Heart left ventricle (tissue), 13 donors: ENCODE measurements at regions not wholly inside any gene's neighbourhood (a gene's known extent, or its start where the extent isn't known, plus 50 kb on each side); places are given as distances from the start of the nearest gene placed in this dataset.

Experiments used
- POLR2A ChIP-seq, 2 donors: fragments of 450-650 bp; IDR thresholded peaks; one replicate each; pipeline ENCODE4 v1.6.1; 2017; ENCODE audit warnings: antibody characterized with exemption in 2 of 2, mild to moderate bottlenecking in 2 of 2, moderate library complexity in 2 of 2
- TF ChIP-seq, protein P1 (sequence below), 12 donors: fragments of 200-600 bp; sonication (generic) in 4 of 12; IDR thresholded peaks; one replicate each; pipeline versions ENCODE4 v1.5.0 to v1.8.0; 2018 to 2022; ENCODE audit warnings: antibody characterized with exemption in 12 of 12, mild to moderate bottlenecking in 5 of 12
- donor health status: ischemic (EF 13 %, LVEDD 7.1; RV severe dilation, severe dysfunction).
- donor health status: DM: no; HTN: yes; CAD: no.
- donor health status: DM: no; HTN: no; CAD: no.
- donor health status: ischemic (EF 25% LVEDD 6.9; RV normal size, moderate dysfunction).
- donor health status: ischemic (EF 25% LVEDD 5.7; RV mildly dilated, moderate dysfunction).
- donor health status: ischemic (EF 35%, LVEDD 5.7; RV mildly dilated, moderate dysfunction).
- donor health status: nonischemic (EF 11% LVEDD 7.7; RV severe dilation, severe dysfunction).
- donor health status: DM: yes; HTN: yes; CAD: no.
- donor health status: PGD.
- donor health status: ischemic (EF 29% LVEDD 5.4; RV normal size, mild dysfunction).
- donor health status: nonischemic (EF 23%, LVEDD 6.1; RV moderate dilation, normal function).

DNA sequence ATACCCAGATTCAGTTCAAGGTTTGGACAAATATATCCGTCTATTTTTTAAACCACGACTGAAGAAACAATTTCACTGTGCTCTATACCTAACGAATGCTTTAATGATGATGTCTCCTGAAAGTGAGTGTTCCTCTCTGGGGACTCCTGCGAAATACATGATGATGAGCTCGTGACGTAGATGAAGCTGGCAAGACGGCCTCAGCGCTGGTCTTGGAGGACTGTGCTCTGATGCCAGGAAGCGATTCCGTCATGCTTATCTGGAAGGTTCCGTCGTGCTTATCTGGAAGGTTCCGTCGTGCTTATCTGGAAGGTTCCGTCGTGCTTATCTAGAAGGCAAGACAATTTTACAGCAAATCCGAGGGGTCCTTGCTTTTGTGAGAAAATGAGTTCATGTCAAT, 250.8 kb upstream of the IRX2 start:
- TF ChIP-seq, protein P1, sequence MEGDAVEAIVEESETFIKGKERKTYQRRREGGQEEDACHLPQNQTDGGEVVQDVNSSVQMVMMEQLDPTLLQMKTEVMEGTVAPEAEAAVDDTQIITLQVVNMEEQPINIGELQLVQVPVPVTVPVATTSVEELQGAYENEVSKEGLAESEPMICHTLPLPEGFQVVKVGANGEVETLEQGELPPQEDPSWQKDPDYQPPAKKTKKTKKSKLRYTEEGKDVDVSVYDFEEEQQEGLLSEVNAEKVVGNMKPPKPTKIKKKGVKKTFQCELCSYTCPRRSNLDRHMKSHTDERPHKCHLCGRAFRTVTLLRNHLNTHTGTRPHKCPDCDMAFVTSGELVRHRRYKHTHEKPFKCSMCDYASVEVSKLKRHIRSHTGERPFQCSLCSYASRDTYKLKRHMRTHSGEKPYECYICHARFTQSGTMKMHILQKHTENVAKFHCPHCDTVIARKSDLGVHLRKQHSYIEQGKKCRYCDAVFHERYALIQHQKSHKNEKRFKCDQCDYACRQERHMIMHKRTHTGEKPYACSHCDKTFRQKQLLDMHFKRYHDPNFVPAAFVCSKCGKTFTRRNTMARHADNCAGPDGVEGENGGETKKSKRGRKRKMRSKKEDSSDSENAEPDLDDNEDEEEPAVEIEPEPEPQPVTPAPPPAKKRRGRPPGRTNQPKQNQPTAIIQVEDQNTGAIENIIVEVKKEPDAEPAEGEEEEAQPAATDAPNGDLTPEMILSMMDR (IDR thresholded peaks at IDR 0.05): no peak
- TF ChIP-seq POLR2A (IDR thresholded peaks at IDR 0.05): no peak
